Renal cortex interstitium (tissue), 11 donors: ENCODE measurements at regions not wholly inside any gene's neighbourhood (a gene's known extent, or its start where the extent isn't known, plus 50 kb on each side); places are given as distances from the start of the nearest gene placed in this dataset.

Source experiments
- DNase-seq, 11 donors: peaks; one replicate each; pipeline ENCODE4 v3.0.0-alpha.2; 2013; ENCODE audit warnings: low read depth in 9 of 11, low spot score in 4 of 11; ENCODE audit errors: extremely low read depth in 1 of 11

DNA sequence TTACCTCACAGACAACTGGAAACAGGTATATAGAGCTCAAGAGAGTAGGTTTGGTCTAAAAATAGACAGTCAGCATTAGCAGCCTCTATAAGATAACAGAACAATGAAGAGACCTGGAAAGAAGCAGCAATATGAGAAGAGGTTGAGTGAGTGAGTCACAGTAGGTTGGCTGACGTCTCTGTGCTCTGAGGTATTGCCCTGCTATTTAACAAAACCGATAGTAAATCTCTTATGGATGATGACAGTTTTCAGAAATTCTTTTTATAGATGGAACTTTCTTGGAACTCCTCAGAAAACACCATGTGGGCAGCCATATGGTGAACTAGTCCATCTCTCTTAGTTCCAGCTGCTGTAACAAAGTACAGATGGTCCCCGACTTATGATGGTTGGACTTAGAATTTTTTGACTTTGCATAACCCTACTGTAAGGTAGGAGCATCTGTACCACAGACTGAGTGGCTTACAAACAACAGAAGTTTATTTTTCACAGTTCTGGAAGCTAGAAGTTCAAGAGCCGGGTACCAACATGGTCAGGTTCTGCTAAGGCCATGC, 123.5 kb downstream of the MBD2 start:
- no peak for DNase-seq

DNA sequence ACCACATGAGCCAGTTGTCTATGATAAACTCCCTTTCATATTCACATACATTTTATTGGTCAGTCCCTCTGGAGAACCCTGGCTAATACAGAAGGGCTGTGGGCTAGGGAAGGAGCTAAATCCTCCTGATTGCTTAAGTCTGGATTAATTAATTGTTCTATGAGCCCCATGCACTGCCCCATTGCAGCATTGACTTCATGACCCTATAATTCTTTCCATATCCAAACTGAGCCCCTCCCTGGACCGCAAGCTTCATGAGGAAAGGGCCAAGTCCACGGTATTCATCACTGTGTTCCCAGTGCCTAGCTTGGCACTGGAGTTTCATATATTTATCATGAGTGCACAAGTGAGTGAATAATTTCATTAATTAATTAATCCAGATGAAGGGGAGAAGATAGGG, 124.0 kb downstream of the MBD2 start:
- no peak for DNase-seq

DNA sequence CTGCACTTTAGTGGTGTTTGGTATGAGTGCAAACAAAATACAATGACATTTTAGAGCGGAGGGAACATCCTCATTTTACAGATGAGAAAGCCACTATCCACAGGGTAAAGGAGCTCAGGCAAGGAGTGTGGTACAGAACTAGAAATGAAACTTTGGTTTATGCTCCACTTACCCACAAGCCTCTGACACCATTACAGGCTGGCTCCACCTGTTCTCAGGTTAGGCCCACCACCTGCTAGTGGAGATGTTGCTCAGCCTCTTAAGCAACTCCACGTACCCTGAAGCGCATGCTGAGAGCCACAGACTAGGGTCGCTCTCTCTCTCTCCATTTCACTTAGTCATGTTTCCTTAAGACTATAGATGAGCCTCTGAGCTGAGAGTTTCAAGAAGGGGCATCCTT, 130.0 kb downstream of the MBD2 start:
- no peak for DNase-seq

DNA sequence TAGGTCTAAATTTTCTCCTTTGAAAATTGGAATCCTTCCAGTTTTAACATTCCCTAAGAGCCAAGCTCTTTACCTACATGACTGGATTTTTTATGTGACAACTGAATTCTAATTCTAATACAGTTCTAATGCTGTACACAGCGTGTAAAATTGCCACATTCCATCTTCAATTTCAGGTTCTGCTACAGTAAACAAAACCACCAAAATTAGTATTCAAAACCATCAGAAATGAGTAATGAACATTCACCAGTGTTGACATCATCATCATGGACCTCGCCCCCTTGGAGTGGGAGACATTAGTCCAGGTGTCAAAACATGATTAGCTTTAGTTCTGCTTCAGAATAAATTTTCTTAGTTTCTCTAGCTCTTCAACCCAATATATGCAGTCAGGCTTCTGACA, 133.6 kb downstream of the MBD2 start:
- DNase-seq = no peak

DNA sequence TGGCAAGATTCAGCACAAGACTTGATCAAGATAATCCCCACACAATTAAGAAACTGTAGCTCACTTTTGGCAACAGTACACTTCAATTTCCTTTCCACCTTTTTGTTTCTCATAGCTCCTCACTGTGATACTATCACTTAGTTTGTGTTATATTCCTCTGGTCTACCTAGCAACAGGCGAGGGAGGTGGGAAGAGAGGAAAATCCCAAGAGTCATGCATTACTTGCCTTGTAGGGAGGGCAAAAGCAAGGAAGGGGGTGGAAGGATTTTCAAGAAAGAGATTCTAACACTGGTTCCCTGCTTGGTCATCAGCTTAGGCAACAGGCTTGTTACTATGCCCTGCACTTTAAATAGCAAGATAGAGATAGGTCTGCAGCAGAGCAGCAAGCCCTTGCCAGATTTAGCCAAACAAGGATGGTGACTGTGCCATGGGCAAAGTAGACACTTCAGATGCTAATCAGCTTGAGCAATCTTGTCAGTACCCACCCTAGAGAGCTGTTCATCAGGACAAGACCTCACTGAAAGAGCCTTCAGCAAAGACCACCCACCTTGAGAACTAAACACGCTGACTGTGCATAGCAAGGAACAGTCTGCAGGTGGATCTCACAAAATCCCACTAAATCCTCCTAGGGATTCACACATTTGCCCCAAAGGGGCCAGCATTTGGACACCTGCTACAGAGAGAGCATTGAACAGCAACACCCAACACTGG, 134.6 kb downstream of the MBD2 start:
- no peak for DNase-seq

DNA sequence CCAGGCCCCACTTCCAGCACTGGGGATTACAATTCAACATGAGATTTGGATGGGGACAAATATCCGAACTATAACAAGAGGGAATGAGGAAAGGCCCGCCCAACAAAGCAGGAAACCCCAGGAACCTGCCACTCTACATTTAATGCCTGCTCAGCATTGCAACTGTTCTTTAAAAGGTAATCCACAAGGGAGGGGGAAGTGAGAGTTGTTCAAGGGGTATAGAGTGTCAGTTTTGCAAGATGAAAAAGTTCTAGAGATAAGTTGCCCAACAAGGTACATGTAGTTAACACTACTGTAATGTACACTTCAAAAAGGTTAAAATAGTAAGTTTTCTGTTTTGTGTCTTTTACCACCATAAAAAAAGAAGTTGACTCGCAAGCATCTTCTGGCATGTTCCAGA, 137.6 kb downstream of the MBD2 start:
- DNase-seq = no peak

DNA sequence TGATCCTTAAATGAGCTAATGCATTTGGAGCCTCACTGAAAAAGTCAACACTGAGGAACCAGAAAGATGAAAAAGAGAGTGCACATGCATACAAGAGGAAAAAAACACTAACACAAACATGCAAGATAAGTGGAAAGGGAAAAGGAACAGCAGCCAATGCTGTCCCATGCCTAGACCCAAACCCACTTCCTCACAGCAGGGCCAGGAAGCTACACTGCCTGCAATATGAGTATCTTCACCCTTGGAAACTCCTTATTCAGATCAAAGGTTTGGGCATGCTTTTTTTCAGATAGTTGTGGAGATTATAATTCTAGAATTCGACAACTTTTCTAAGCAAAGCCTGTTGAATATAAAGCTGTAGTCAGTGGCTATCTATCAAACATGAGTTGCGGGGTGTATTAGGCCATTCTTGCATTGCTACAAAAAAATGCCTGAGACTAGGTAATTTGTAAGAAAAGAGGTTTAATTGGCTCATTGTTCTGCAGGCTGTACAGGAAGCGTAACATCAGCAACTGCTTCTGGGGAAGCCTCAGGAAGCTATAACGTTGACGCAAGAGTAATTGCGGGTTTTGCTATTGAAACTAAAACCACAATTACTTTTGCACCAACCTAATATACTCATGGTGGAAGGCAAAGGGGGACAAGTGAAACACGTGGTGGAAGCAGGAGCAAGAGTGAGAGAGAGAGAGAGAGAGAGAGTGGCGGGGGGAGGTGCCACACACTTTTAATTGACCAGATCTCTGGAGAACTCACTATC, 138.2 kb downstream of the MBD2 start:
- DNase-seq = no peak

DNA sequence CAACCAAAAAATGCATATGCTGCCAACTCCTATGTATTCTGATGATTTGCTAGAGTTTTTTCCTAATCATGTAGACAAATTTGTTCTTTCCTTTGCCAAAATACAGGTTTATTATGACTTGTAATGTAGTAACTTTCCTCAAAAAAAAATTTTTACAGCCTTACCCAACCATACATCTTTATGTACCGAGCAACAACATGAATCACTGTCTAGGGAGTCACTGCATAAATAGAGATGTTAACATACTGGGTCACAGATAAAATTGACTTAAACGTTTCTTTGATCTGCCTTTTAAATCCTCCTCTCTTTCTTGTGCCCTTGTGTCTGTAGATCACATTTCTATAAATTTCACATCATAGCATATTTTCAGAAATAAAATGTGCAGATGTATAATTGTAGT, 143.6 kb downstream of the MBD2 start:
- no peak for DNase-seq

DNA sequence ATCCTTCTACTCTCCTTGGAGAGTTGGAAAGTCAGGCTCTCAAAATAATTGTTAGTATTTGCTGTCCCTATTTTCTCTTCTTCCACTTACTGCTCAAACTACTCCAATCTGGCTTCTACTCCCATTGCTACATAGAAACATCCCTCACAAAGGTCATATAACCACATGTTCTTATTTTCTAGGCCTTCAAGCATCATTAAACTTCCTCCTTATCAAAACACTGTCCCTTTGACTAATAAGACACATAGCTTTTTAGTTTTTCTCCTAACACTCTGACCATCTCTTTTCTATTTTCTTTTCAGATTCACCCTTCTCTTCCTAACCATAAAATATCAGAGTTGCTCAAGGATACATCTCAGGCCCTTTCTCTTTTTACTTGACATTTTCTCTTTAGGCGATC, 148.3 kb downstream of the MBD2 start:
- DNase-seq = peak in 2 of 11 donors; percentile 4 to 19

DNA sequence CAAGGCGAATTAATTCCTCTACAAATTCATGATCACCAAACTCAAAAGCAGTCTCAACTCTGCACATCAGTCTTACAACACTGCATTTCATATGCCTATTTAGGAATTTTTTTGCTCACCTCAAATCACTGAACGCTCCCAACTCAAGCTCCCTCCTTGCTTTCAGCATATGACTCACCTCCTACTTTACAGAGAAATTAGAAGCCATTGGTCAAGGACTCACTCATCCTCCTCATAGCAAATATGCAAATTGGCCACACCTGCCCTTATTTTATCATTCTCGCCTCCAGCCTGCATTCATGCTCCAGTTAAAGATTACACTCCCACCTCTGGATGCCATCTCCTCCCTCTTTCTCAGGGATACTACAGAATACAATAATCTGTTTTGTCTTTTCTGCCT, 148.8 kb downstream of the MBD2 start:
- no peak for DNase-seq

DNA sequence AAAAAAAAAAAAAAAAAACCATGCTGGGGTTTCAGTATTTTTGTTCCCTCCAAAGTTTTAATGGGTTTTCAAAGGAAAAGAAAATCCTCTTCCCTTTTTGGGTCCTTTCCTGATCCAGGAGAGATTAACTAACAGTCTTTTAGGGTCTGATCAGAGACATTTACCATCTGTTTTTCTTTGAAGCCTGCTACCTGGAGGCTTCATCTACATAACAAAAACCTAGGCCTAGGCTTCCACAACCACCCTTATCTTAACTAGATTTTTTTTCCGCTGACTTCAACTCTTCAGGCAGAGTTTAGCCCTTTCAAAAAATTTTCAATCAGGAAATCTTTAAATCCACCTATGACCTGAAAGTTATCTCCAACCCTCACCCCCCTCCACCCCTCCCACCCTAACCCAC, 154.7 kb downstream of the MBD2 start:
- no peak for DNase-seq

DNA sequence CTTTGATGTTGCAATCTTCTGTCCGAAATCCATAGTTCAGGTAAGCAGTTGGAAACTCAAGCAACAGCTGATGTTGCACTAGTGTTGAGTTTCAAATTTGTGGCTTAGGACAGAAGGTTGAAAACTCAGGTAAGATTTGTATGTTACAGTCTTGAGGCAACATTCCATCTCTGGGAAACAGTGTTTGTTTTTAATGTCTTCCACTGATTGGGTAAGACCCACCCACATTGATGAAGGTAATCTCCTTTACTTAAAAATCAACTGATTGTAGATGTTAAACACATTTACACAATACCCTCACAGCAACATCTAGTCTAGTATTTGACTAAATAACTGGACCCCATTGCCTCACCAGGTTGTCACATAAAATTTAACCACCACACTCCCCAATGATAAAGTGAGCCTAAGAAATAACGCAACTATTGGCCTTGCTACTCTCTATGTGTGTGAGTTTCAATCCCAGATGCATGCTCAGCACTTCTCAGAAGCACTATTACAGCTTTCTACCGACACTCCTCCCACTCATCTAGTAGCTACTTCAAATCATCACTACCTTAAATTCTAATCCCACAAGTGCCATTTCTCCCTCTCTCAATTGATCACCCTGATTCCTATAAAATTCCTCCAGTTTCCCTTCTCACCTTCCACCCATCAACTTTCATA, 164.0 kb downstream of the MBD2 start:
- no peak for DNase-seq

DNA sequence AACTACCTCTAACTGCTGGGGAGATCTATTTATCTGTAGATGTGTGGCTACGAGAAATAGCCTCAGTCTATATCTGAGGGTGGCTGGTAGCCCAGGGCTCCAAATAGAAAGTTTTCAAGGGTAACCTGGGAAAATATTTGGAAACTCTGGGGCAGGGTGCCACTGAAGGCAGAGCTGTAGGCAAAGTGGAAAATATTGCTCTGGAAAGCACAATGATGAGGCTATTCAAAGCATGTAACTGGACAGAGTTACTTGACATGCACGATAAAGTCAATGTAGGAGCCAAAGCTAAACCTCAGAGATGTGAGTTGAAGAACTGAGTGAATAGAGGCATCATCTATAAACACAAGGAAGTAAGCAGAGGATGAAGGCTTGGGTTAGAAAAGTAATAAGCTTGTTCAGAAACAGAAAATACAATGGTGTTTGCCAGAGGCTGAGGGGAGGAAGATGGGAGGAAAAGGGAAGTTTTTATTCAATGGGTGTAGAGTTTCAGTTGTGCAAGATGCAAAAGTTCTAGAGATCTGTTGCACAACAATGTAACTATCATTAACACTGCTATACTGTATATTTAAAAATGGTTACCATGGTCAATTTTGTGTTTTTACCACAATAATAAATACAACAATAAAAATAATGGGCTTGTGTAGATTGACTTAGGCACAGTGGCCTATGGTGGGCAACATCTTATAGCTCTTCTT, 171.6 kb downstream of the MBD2 start:
- no peak for DNase-seq

DNA sequence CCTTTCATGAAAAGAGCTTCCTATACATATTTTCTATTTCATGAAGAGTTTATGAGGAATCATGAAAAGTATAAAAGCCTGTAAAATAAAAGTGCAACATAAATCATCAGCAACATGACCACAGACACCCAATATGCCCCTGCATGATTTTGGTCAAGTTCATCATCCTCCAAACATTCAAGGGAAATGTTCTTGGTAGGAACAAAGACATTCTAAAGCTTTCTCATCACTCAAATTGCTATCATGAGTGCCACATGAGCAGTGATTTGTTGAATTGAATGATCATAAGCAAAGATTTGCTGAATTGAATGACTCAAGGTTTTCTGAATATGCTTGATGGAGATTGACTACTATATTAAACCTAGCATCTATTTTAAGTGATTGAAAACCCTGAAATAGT, 172.2 kb downstream of the MBD2 start:
- DNase-seq = no peak

DNA sequence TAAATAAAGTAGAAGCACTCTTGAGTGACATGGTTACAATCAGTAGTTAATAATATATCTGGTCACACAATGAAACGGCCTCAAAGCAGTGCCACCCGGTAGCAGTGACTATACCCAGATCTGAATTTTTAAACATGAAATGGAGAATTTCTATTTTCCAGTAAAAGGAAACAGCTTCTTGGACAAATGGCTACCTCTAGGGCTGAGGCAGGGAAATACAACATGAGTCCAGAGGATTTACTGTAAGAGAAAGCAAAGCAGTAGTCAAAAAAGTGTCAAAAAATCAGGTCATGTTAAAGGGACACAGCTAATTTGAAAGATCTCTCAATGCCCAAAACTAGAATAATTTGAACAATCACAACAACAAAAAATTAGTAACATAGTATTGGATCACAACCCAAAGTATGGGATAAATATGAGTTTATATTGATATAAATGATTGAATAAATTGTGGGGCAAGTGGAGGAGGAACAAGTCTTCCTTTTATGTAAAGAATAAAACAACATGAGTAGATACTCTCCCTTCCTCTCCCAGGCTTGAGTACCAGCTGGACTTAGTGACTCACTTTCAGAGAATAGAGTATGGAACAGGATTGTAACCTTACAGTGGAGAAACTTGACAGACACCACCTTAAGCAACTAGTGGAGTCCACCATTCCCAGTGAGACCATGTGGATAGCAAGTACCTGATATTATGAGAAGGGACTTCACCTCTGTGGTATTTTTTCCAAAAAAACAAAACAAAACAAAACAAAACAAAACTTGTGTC, 180.8 kb downstream of the MBD2 start:
- no peak for DNase-seq

DNA sequence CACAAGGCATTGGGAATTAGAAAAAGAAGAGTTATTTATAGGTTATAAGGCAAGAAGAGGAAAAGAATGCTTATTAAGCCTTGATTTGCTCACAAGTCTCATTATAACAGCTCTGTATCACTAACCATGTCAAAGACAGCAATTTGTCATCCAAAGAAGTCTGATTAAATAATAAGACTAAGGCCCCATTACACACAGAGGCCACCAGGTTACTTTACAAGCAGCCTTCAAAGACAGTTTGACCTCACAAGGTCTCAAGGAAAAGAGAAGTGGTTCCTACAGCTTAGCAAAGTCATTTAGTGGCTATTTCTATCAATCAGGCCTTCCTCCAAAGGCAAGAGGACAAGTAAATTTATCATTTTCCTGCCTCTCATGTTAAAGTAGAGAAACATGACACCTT, 188.5 kb downstream of the MBD2 start:
- DNase-seq = peak in 3 of 11 donors; percentile 5 to 22 (median 9)

DNA sequence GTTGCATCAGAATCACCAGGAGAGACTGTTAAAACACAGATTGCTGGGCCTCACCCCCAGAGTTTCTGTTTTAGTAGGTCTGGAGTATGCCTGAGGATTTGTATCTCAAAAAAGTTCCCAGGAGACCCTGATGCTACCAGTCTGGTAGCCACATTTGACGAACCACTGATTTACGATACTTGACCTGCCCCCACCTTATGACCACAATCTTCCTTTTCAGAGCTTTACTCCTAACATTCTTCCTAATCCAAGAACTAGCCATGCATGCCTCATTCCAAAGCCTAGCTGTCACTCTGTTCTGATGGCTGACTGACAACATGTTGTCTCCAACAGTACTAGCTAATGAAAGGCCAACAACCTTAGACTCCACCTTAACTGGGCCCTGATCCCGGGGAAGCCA, 191.4 kb downstream of the MBD2 start:
- DNase-seq = no peak

DNA sequence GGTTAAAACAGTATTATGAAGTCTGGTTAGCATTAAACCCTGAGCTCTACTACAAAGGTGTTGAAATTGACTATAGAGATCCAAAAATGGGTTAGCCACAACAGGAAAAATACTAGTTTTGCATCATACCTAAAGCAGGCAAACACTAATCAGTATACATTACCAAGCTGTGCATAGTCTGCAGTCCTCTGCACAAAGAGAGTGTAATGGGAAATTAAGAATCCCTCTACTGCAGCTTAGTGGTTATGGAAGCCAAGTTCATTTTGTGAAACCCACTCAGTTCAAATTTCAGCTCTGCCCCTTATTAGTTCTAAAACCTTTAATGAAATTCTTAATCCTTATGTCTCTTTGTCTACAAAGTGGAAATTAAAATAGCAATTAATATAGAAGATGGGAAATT, 192.1 kb downstream of the MBD2 start:
- DNase-seq = no peak

DNA sequence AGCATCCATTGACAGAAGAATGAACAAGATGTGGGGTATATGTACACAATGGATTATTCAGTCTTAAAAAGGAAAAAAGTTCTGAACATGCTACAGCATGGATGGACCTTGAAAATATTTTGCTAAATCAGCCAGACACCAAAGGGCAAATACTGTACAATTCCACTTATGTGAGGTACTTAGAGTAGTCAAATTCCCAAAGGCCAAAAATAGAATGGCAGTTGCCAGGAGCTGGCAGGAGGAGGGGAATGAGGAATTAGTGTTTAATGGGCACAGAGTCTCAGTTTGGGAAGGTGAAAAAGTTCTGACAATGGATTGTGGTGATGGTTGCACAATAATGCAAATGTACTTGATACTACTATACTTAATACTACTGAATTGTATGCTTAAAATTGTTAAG, 193.2 kb downstream of the MBD2 start:
- DNase-seq = no peak
